B cell (primary cell): ENCODE measurements at regions not wholly inside any gene's neighbourhood (a gene's known extent, or its start where the extent isn't known, plus 50 kb on each side); places are given as distances from the start of the nearest gene placed in this dataset.

ENCODE experiments used
- ATAC-seq: fragments of 200-7000 bp; cut with Tn5 transposase; one replicate; pipeline ENCODE4 v1.10.0; 2021; ENCODE audit warnings: low read depth, mild to moderate bottlenecking, moderate number of reproducible peaks, moderate library complexity
- CTCF ChIA-PET: fragments of 350-600 bp; sonication (Branson Sonifier 250); formaldehyde crosslinking; loops from one replicate; lab custom pipeline; 2021; ENCODE audit warnings: antibody characterized with exemption, inconsistent platforms; lab: Charles Lee
- POLR2A ChIA-PET: fragments of 350-600 bp; sonication (Branson Sonifier 250); formaldehyde crosslinking; loops from one replicate; lab custom pipeline; 2021; ENCODE audit warnings: antibody characterized with exemption; lab: Charles Lee
- DNase-seq: peaks from one replicate; pipeline ENCODE4 v3.0.0; 2013
- H2AFZ ChIP-seq: 2 replicates; pipeline ENCODE4 v1.6.1; 2012; ENCODE audit warnings: mild to moderate bottlenecking, low read depth, low read length; ENCODE audit not compliant: insufficient read depth, poor library complexity, severe bottlenecking
- H3K27ac ChIP-seq, 2 donors: 1 replicate in 1 of 2; 2 replicates in 1 of 2; pipeline ENCODE4 v1.5.1; 2012 to 2013; ENCODE audit warnings: low read length in 2 of 2, mild to moderate bottlenecking in 2 of 2, moderate library complexity in 1 of 2
- H3K27me3 ChIP-seq, 4 experiments: fragments of 200-600 bp in 1 of 4; sonication (generic) in 1 of 4; replicated peaks in 1 of 4; 1 replicate in 2 of 4; 2 replicates in 2 of 4; pipeline versions ENCODE4 v1.6.1 to v1.7.0; 2013 to 2016; ENCODE audit warnings: low read length in 3 of 4, mild to moderate bottlenecking in 2 of 4, mixed read lengths in 1 of 4, moderate library complexity in 1 of 4; ENCODE audit not compliant: insufficient read depth in 4 of 4, control insufficient read depth in 3 of 4; ENCODE audit errors: control extremely low read depth in 1 of 4
- H3K36me3 ChIP-seq, 2 experiments: replicated peaks in 1 of 2; 1 replicate in 1 of 2; 2 replicates in 1 of 2; pipeline versions ENCODE4 v1.6.1 to v1.7.1; 2013; ENCODE audit warnings: low read length in 1 of 2; ENCODE audit not compliant: insufficient read depth in 2 of 2, control insufficient read depth in 1 of 2; ENCODE audit errors: control extremely low read depth in 1 of 2, extremely low read depth in 1 of 2
- H3K4me1 ChIP-seq, 2 donors: fragments of 200-600 bp in 1 of 2; sonication (generic) in 1 of 2; 1 replicate in 1 of 2; 2 replicates in 1 of 2; pipeline versions ENCODE4 v1.5.1 to v1.6.1; 2013 to 2017; ENCODE audit warnings: low read length in 2 of 2; ENCODE audit not compliant: control insufficient read depth in 2 of 2, insufficient read depth in 2 of 2
- H3K4me2 ChIP-seq: replicated peaks from 2 replicates; pipeline ENCODE3; 2012; ENCODE audit warnings: mild to moderate bottlenecking, low read depth, low read length; ENCODE audit not compliant: poor library complexity, severe bottlenecking
- H3K4me3 ChIP-seq, 5 experiments: fragments of 200-600 bp in 1 of 5; sonication (generic) in 1 of 5; 1 replicate in 3 of 5; 2 replicates in 2 of 5; pipeline versions ENCODE4 v1.5.1 to v1.7.0; 2011 to 2016; ENCODE audit warnings: low read length in 4 of 5, mild to moderate bottlenecking in 4 of 5, low read depth in 2 of 5, control low read depth in 1 of 5, moderate library complexity in 1 of 5; ENCODE audit not compliant: insufficient read depth in 1 of 5; ENCODE audit errors: control extremely low read depth in 1 of 5, extremely low read depth in 1 of 5
- H3K79me2 ChIP-seq: fragments of 200-600 bp; sonication (generic); one replicate; pipeline ENCODE4 v1.6.0; 2016; ENCODE audit warnings: low read length; ENCODE audit not compliant: control insufficient read depth, insufficient read depth
- H3K9ac ChIP-seq: fragments of 200-600 bp; sonication (generic); 2 replicates; pipeline ENCODE4 v1.6.1; 2017; ENCODE audit warnings: mild to moderate bottlenecking, low read length, moderate library complexity
- H3K9me3 ChIP-seq, 3 donors: one replicate each; pipeline versions ENCODE4 v1.6.1 to v1.7.1; 2013; ENCODE audit warnings: low read length in 2 of 3; ENCODE audit not compliant: control insufficient read depth in 2 of 3, insufficient read depth in 1 of 3; ENCODE audit errors: control extremely low read depth in 1 of 3
- H4K20me1 ChIP-seq: 2 replicates; pipeline ENCODE4 v1.6.0; 2012; ENCODE audit warnings: mild to moderate bottlenecking, low read length; ENCODE audit not compliant: insufficient read depth, control insufficient read depth, poor library complexity, severe bottlenecking
- H3K27ac Mint-ChIP-seq: one replicate; pipeline ENCODE4 v1.8.0; 2021; ENCODE audit warnings: mixed read lengths
- H3K27me3 Mint-ChIP-seq: one replicate; pipeline ENCODE4 v1.8.0; 2021; ENCODE audit warnings: mixed read lengths
- H3K4me1 Mint-ChIP-seq: one replicate; pipeline ENCODE4 v1.8.0; 2021; ENCODE audit warnings: mixed read lengths
- H3K4me3 Mint-ChIP-seq: one replicate; pipeline ENCODE4 v1.8.0; 2021; ENCODE audit warnings: mixed read lengths
- H3K9me3 Mint-ChIP-seq: one replicate; pipeline ENCODE4 v1.8.0; 2022; ENCODE audit warnings: mixed read lengths; ENCODE audit not compliant: insufficient read depth
- CTCF ChIP-seq: fragments of 200-600 bp; IDR thresholded peaks from one replicate; pipeline ENCODE4 v1.8.0; 2022; ENCODE audit warnings: antibody characterized with exemption, mild to moderate bottlenecking
- EZH2 ChIP-seq: IDR thresholded peaks from 2 replicates; pipeline ENCODE4 v1.6.1; 2012; ENCODE audit warnings: borderline replicate concordance, low read depth, mild to moderate bottlenecking, moderate library complexity, low read length; ENCODE audit not compliant: insufficient read depth, poor library complexity, severe bottlenecking
- WGBS: methylation state at CpG from one replicate; pipeline ENCODE4 v1.1.5; 2013; ENCODE audit warnings: missing lambda C conversion rate; ENCODE audit not compliant: insufficient coverage; 5-methylcytosine and 5-hydroxymethylcytosine counted together
- intact Hi-C: fragments of 100-400 bp; cut with micrococcal nuclease; formaldehyde crosslinking; loops from one replicate; pipeline ENCODE4 v1.10.0; 2022

- Mint-ChIP-seq H3K4me3 (no peak overlapping the region), H3K27ac (no peak overlapping the region), H3K9me3 (no peaks in the 10 kb centered on the region), H3K27me3 (peaks cover 4% of the 10 kb centered on the region), H3K4me1 (no peaks in the 10 kb centered on the region)
- H3K36me3 ChIP-seq = no peaks in the 10 kb centered on the region
- no peak for DNase-seq
- CTCF ChIA-PET = interaction anchor here (3.3 kb wide), 1 partner anchor 12 kb away, joined by 18 read pairs; no protein-coding TSS in a partner anchor
- no peaks in the 10 kb centered on the region for H3K79me2 ChIP-seq
- no peak overlapping the region for H3K9ac ChIP-seq
- H2AFZ ChIP-seq = no peak overlapping the region
- 97% methylated on average over 4 of the region's 4 CpGs for WGBS
- POLR2A ChIA-PET = no interaction called here
- H3K4me2 ChIP-seq = no peak overlapping the region
- no peaks in the 10 kb centered on the region for H4K20me1 ChIP-seq
- no peaks in the 10 kb centered on the region for H3K27me3 ChIP-seq
- H3K27ac ChIP-seq = no peak overlapping the region
- intact Hi-C loops = no loop called here
- TF ChIP-seq CTCF (no peak), EZH2 (no peak)
- ATAC-seq = no peak
- H3K4me3 ChIP-seq = no peak overlapping the region
- H3K4me1 ChIP-seq = no peaks in the 10 kb centered on the region
- peaks cover 0 to 3% (median 0%) of the 10 kb centered on the region in 3 donors for H3K9me3 ChIP-seq
Measured at GRCh38 chr1:224525411-224526040, 90.6 kb upstream of the CNIH3 start.

GRCh38 chr1:224526771-224527170 is 89.3 kb upstream of the CNIH3 start:
- no peak overlapping the region for H3K27ac Mint-ChIP-seq
- no peaks in the 10 kb centered on the region for H3K9me3 ChIP-seq
- ATAC-seq (no peak), DNase-seq (no peak)
- ChIA-PET CTCF (interaction anchor here (3.3 kb wide), 1 partner anchor 13 kb away, joined by 18 read pairs; no protein-coding TSS in a partner anchor), POLR2A (no interaction called here)
- no peak overlapping the region for H3K27ac ChIP-seq
- no peak overlapping the region for H2AFZ ChIP-seq
- H3K27me3 Mint-ChIP-seq = peaks cover 6% of the 10 kb centered on the region
- no peaks in the 10 kb centered on the region for H3K36me3 ChIP-seq
- H3K4me1 Mint-ChIP-seq = no peaks in the 10 kb centered on the region
- intact Hi-C loops = no loop called here
- H3K9ac ChIP-seq = no peak overlapping the region
- no peak overlapping the region for H3K4me3 Mint-ChIP-seq
- no peaks in the 10 kb centered on the region for H3K9me3 Mint-ChIP-seq
- no peaks in the 10 kb centered on the region for H3K79me2 ChIP-seq
- TF ChIP-seq CTCF = no peak
- TF ChIP-seq EZH2 = no peak
- H4K20me1 ChIP-seq = no peaks in the 10 kb centered on the region
- H3K4me1 ChIP-seq = no peaks in the 10 kb centered on the region
- 95% methylated on average over 6 of the region's 10 CpGs for WGBS
- H3K27me3 ChIP-seq = peaks cover 0 to 3% (median 0%) of the 10 kb centered on the region in 4 experiments
- no peak overlapping the region for H3K4me3 ChIP-seq
- H3K4me2 ChIP-seq = no peak overlapping the region
